GM12873 (cell line): ENCODE measurements at regions not wholly inside any gene's neighbourhood (a gene's known extent, or its start where the extent isn't known, plus 50 kb on each side); places are given as distances from the start of the nearest gene placed in this dataset.

Experiments
- CTCF ChIP-seq: IDR thresholded peaks from 2 replicates; pipeline ENCODE4 v1.5.1; 2012; ENCODE audit warnings: low read depth, mild to moderate bottlenecking, moderate library complexity, low read length, control low read depth; ENCODE audit not compliant: insufficient read depth; ENCODE audit errors: missing control alignments

GRCh38 chr18:42644729-42645131 is 470.8 kb downstream of the RIT2 start:
- TF ChIP-seq CTCF = no peak

GRCh38 chr18:42649331-42650035 is 466.0 kb downstream of the RIT2 start:
- TF ChIP-seq CTCF = no peak

- no peak for TF ChIP-seq CTCF
Measured at GRCh38 chr18:42654556-42654955, 460.9 kb downstream of the RIT2 start.

GRCh38 chr18:42657551-42657950 is 457.9 kb downstream of the RIT2 start:
- no peak for TF ChIP-seq CTCF

GRCh38 chr18:42658171-42658570 is 457.3 kb downstream of the RIT2 start:
- TF ChIP-seq CTCF = no peak

- TF ChIP-seq CTCF = no peak
Measured at GRCh38 chr18:42659187-42659586, 456.3 kb downstream of the RIT2 start.

GRCh38 chr18:42670860-42671259 is 444.6 kb downstream of the RIT2 start:
- no peak for TF ChIP-seq CTCF
